GM18505 (cell line): ENCODE measurements at regions not wholly inside any gene's neighbourhood (a gene's known extent, or its start where the extent isn't known, plus 50 kb on each side); places are given as distances from the start of the nearest gene placed in this dataset.

ENCODE experiments used
- ATAC-seq: cut with Tn5 transposase; IDR thresholded peaks from one replicate; pipeline ENCODE4 v1.9.1; 2021; ENCODE audit not compliant: unreplicated experiment
- POLR2A ChIP-seq: IDR thresholded peaks from 4 replicates; pipeline ENCODE4 v1.6.1; 2011; ENCODE audit warnings: borderline replicate concordance; ENCODE audit not compliant: insufficient read depth, insufficient read length; ENCODE audit errors: extremely low read depth

DNA sequence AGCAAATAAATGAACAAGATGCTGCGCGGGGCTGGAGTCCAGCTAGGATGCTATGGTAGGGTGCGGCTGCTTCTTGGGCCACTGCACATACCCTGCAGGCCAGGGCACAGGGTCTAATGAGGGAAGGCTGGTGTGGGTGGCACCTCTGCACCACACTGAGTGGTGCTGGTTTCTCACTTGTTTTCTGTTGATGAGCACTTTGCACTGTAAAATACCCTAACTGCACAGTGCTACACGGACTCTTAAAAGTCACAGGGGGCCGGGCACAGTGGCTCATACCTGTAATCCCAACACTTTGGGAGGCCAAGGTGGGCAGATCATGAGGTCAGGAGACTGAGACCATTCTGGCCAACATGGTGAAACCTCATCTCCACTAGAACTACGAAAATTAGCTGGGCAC lies 52.7 kb upstream of the DMRT1 start:
- ATAC-seq, result no peak
- TF ChIP-seq POLR2A, result no peak
